GM20000 (cell line): ENCODE measurements at regions not wholly inside any gene's neighbourhood (a gene's known extent, or its start where the extent isn't known, plus 50 kb on each side); places are given as distances from the start of the nearest gene placed in this dataset.
"Not testable (repeated sequence)": the region's sequence is repeated elsewhere in the genome, so short reads cannot be mapped to it uniquely, and the experiment has no call there.

Source experiments
- DNase-seq: peaks from one replicate; pipeline ENCODE4 v3.0.0; 2012; ENCODE audit warnings: low spot score
- CTCF ChIP-seq: IDR thresholded peaks from 2 replicates; pipeline ENCODE4 v1.5.1; 2012; ENCODE audit warnings: mild to moderate bottlenecking, control low read depth; ENCODE audit errors: extremely low read depth, missing control alignments

GRCh38 chr1:238343852-238344251 lies 453.1 kb upstream of the ZP4 start:
- DNase-seq: no peak
- no peak for TF ChIP-seq CTCF

- DNase-seq: no peak
- TF ChIP-seq CTCF: no peak
These were observed 450.7 kb upstream of the ZP4 start for GRCh38 chr1:238341395-238341794.

- TF ChIP-seq CTCF: no peak
These were observed 450.3 kb upstream of the ZP4 start for GRCh38 chr1:238340989-238341388.

GRCh38 chr1:238336531-238336930 lies 445.8 kb upstream of the ZP4 start:
- no peak for TF ChIP-seq CTCF
- DNase-seq: no peak

More at GRCh38 chr1:238340989-238341388, 450.3 kb upstream of the ZP4 start:
- no peak for DNase-seq

GRCh38 chr1:238334170-238334569 lies 443.4 kb upstream of the ZP4 start:
- no peak for TF ChIP-seq CTCF
- DNase-seq: no peak

- DNase-seq: no peak
- no peak for TF ChIP-seq CTCF
These were observed 440.8 kb upstream of the ZP4 start for GRCh38 chr1:238331557-238331956.

GRCh38 chr1:238329671-238330070 lies 438.9 kb upstream of the ZP4 start:
- no peak for TF ChIP-seq CTCF
- no peak for DNase-seq

- not testable (repeated sequence) for DNase-seq
These were observed 436.3 kb upstream of the ZP4 start for GRCh38 chr1:238327033-238327432.

GRCh38 chr1:238326479-238326878 lies 435.8 kb upstream of the ZP4 start:
- DNase-seq: not testable (repeated sequence)
